ENCODE measurements at regions not wholly inside any gene's neighbourhood (a gene's known extent, or its start where the extent isn't known, plus 50 kb on each side); places are given as distances from the start of the nearest gene placed in this dataset.

GRCh38 chr7:68682910-68683309 is 915.4 kb upstream of the AUTS2 start:
- TF ChIP-seq, protein P1, sequence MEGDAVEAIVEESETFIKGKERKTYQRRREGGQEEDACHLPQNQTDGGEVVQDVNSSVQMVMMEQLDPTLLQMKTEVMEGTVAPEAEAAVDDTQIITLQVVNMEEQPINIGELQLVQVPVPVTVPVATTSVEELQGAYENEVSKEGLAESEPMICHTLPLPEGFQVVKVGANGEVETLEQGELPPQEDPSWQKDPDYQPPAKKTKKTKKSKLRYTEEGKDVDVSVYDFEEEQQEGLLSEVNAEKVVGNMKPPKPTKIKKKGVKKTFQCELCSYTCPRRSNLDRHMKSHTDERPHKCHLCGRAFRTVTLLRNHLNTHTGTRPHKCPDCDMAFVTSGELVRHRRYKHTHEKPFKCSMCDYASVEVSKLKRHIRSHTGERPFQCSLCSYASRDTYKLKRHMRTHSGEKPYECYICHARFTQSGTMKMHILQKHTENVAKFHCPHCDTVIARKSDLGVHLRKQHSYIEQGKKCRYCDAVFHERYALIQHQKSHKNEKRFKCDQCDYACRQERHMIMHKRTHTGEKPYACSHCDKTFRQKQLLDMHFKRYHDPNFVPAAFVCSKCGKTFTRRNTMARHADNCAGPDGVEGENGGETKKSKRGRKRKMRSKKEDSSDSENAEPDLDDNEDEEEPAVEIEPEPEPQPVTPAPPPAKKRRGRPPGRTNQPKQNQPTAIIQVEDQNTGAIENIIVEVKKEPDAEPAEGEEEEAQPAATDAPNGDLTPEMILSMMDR (IDR thresholded peaks at IDR 0.05) = no peak
- no peak for TF ChIP-seq POLR2A (IDR thresholded peaks at IDR 0.05)
